ENCODE measurements at regions not wholly inside any gene's neighbourhood (a gene's known extent, or its start where the extent isn't known, plus 50 kb on each side); places are given as distances from the start of the nearest gene placed in this dataset.

GRCh38 chr18:55908901-55909366 is 320.9 kb upstream of the TCF4 start:
- no peak overlapping the region for H3K4me3 ChIP-seq
- ATAC-seq: no peak
- DNase-seq: no peak
- no peak overlapping the region for H3K27ac ChIP-seq
- H3K27me3 ChIP-seq (ENCODE audit: insufficient read depth in 3 of 3, low read length in 2 of 3): no peaks in the 10 kb centered on the region
- no peaks in the 10 kb centered on the region for H3K9me3 ChIP-seq
- H3K4me1 ChIP-seq: no peaks in the 10 kb centered on the region
- intact Hi-C loops (cut with DNase I): no loop called here
- 32 to 53% (median 38%) methylated on average over 4 of the region's 4 CpGs for WGBS, 3 donors
- TF ChIP-seq, protein P1, sequence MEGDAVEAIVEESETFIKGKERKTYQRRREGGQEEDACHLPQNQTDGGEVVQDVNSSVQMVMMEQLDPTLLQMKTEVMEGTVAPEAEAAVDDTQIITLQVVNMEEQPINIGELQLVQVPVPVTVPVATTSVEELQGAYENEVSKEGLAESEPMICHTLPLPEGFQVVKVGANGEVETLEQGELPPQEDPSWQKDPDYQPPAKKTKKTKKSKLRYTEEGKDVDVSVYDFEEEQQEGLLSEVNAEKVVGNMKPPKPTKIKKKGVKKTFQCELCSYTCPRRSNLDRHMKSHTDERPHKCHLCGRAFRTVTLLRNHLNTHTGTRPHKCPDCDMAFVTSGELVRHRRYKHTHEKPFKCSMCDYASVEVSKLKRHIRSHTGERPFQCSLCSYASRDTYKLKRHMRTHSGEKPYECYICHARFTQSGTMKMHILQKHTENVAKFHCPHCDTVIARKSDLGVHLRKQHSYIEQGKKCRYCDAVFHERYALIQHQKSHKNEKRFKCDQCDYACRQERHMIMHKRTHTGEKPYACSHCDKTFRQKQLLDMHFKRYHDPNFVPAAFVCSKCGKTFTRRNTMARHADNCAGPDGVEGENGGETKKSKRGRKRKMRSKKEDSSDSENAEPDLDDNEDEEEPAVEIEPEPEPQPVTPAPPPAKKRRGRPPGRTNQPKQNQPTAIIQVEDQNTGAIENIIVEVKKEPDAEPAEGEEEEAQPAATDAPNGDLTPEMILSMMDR (IDR thresholded peaks at IDR 0.05): no peak
- H3K36me3 ChIP-seq (ENCODE audit: insufficient read depth in 1 of 2, low read depth in 1 of 2): no peaks in the 10 kb centered on the region

DNA sequence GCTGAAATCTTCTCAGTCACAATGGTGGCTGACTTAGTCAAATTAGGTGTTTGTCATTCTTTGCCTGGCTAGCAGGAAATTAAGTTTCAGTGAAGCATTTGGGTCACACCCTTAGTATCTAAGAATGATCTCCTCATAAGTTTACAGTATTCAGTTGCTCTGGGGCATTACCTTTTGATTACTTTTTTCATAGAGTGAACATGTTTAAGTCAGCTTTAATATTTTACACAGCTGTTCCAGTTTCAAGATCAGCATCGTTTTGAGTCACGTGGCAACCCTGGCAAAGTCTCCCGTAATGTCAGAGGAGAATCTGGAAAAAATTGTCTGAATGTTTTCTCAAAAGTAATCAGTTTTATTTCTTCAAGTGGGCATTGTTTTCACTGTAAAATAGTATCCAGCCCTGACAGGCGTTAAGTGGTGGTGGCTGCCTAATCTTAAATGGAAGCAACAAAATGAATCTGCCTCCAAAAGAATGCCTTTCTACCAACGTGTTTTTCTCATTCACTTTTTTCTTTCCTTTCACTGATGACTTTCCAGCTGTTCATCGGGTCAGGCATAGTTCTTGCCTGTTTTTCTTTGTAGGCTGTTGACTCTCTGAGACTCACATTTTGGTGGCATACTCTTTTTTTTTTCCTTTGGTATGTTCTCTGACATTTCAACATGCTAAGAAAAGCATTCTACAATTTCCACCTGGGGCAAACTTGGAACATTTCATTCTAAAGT is 319.6 kb upstream of the TCF4 start:
- H3K36me3 ChIP-seq (ENCODE audit: insufficient read depth in 1 of 2, low read depth in 1 of 2): no peaks in the 10 kb centered on the region
- DNase-seq (no peak), ATAC-seq (no peak)
- H3K4me1 ChIP-seq: no peaks in the 10 kb centered on the region
- TF ChIP-seq, protein P1 (IDR thresholded peaks at IDR 0.05): no peak
- no peak overlapping the region for H3K4me3 ChIP-seq
- H3K27me3 ChIP-seq (ENCODE audit: insufficient read depth in 3 of 3, low read length in 2 of 3): no peaks in the 10 kb centered on the region
- H3K9me3 ChIP-seq: no peaks in the 10 kb centered on the region
- intact Hi-C loops (cut with DNase I): no loop called here
- no peak overlapping the region for H3K27ac ChIP-seq
- WGBS, 3 donors: 4 to 6% (median 5%) methylated on average over 6 of the region's 6 CpGs

GRCh38 chr18:55906536-55906935 is 318.5 kb upstream of the TCF4 start:
- Histone ChIP-seq H3K27ac (no peak overlapping the region), H3K27me3 (ENCODE audit: insufficient read depth in 3 of 3, low read length in 2 of 3) (no peaks in the 10 kb centered on the region), H3K4me3 (no peak overlapping the region), H3K36me3 (ENCODE audit: insufficient read depth in 1 of 2, low read depth in 1 of 2) (no peaks in the 10 kb centered on the region), H3K4me1 (no peaks in the 10 kb centered on the region), H3K9me3 (no peaks in the 10 kb centered on the region)
- DNase-seq (no peak), ATAC-seq (no peak)
- WGBS, 3 donors: 48 to 78% (median 59%) methylated on average over 2 of the region's 2 CpGs
- TF ChIP-seq, protein P1 (IDR thresholded peaks at IDR 0.05): no peak
- intact Hi-C loops (cut with DNase I): no loop called here

DNA sequence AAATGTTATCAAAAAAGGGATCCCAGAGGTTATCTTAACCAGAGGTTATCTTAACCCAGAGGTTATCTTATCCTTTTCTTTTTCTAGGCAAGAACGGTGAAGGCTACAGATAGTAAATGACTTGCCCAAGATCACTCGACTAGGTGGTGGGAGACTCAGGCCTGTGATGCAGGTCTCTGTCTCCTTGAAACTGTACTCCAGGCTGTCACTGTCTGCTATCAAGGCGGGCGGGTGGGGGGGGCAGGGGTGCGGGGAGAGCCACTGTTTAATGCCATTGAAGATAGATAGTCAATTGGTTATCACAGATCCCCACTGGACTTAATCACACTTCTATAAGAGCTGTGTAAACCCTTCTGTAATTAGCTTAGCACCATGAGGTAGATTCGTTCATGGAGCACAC is 315.9 kb upstream of the TCF4 start:
- H3K4me1 ChIP-seq: no peaks in the 10 kb centered on the region
- TF ChIP-seq, protein P1 (IDR thresholded peaks at IDR 0.05): no peak
- H3K27me3 ChIP-seq (ENCODE audit: insufficient read depth in 3 of 3, low read length in 2 of 3): no peaks in the 10 kb centered on the region
- WGBS, 3 donors: 90 to 95% (median 95%) methylated on average over 6 of the region's 6 CpGs
- H3K4me3 ChIP-seq: no peak overlapping the region
- H3K9me3 ChIP-seq: no peaks in the 10 kb centered on the region
- ATAC-seq: no peak
- DNase-seq: no peak
- no peak overlapping the region for H3K27ac ChIP-seq
- intact Hi-C loops (cut with DNase I): no loop called here
- H3K36me3 ChIP-seq (ENCODE audit: insufficient read depth in 1 of 2, low read depth in 1 of 2): no peaks in the 10 kb centered on the region

- H3K27me3 ChIP-seq (ENCODE audit: insufficient read depth in 3 of 3, low read length in 2 of 3): no peaks in the 10 kb centered on the region
- 33 to 54% (median 37%) methylated on average over 2 of the region's 2 CpGs for WGBS, 3 donors
- intact Hi-C loops (cut with DNase I): no loop called here
- no peak overlapping the region for H3K4me3 ChIP-seq
- no peaks in the 10 kb centered on the region for H3K36me3 ChIP-seq (ENCODE audit: insufficient read depth in 1 of 2, low read depth in 1 of 2)
- ATAC-seq: no peak
- no peak for DNase-seq
- H3K27ac ChIP-seq: no peak overlapping the region
- no peaks in the 10 kb centered on the region for H3K4me1 ChIP-seq
- no peaks in the 10 kb centered on the region for H3K9me3 ChIP-seq
- TF ChIP-seq, protein P1 (IDR thresholded peaks at IDR 0.05): no peak
Measured at GRCh38 chr18:55900380-55900779, 312.4 kb upstream of the TCF4 start.

Data from psoas muscle (tissue), 7 donors.